Mesenchymal stem cell (in vitro differentiated cells and primary cell): ENCODE measurements at regions not wholly inside any gene's neighbourhood (a gene's known extent, or its start where the extent isn't known, plus 50 kb on each side); places are given as distances from the start of the nearest gene placed in this dataset.
"Not testable (repeated sequence)": the region's sequence is repeated elsewhere in the genome, so short reads cannot be mapped to it uniquely, and the experiment has no call there.

ENCODE experiments used
- DNase-seq: peaks from one replicate; pipeline ENCODE4 v3.0.0-alpha.2; 2013
- H2AFZ ChIP-seq: one replicate; pipeline ENCODE4 v1.6.1; 2013; ENCODE audit warnings: low read depth, mild to moderate bottlenecking, control low read depth, inconsistent platforms, low read length, moderate library complexity
- H2AK5ac ChIP-seq: 2 replicates; pipeline ENCODE4 v1.6.1; 2013; ENCODE audit warnings: low read length, moderate library complexity, mild to moderate bottlenecking, inconsistent platforms; ENCODE audit not compliant: severe bottlenecking
- H2BK120ac ChIP-seq: one replicate; pipeline ENCODE4 v1.6.1; 2013; ENCODE audit warnings: low read depth, mild to moderate bottlenecking, inconsistent platforms, low read length, moderate library complexity
- H2BK12ac ChIP-seq, 2 experiments: one replicate each; pipeline ENCODE4 v1.6.1; 2013; ENCODE audit warnings: inconsistent platforms in 2 of 2, low read length in 2 of 2, mild to moderate bottlenecking in 2 of 2, moderate library complexity in 2 of 2, control low read depth in 1 of 2
- H2BK15ac ChIP-seq: one replicate; pipeline ENCODE4 v1.6.1; 2013; ENCODE audit warnings: mild to moderate bottlenecking, low read depth, inconsistent platforms; ENCODE audit not compliant: poor library complexity, severe bottlenecking
- H2BK5ac ChIP-seq: 2 replicates; pipeline ENCODE4 v1.6.1; 2013; ENCODE audit warnings: low read depth, mild to moderate bottlenecking, low read length, control low read depth, inconsistent platforms; ENCODE audit not compliant: poor library complexity, severe bottlenecking
- H3K14ac ChIP-seq, 2 experiments: one replicate each; pipeline ENCODE4 v1.6.1; 2013; ENCODE audit warnings: inconsistent platforms in 2 of 2, low read length in 2 of 2, control low read depth in 1 of 2, mild to moderate bottlenecking in 1 of 2, moderate library complexity in 1 of 2
- H3K18ac ChIP-seq, 2 experiments: one replicate each; pipeline ENCODE4 v1.6.1; 2013; ENCODE audit warnings: inconsistent platforms in 2 of 2, low read length in 2 of 2, control low read depth in 1 of 2, low read depth in 1 of 2, mild to moderate bottlenecking in 1 of 2
- H3K23ac ChIP-seq, 2 experiments: one replicate each; pipeline ENCODE4 v1.6.1; 2013; ENCODE audit warnings: inconsistent platforms in 2 of 2, low read length in 2 of 2, mild to moderate bottlenecking in 2 of 2, moderate library complexity in 2 of 2, control low read depth in 1 of 2
- H3K27ac ChIP-seq: 2 replicates; pipeline ENCODE4 v1.5.1; 2013; ENCODE audit warnings: mild to moderate bottlenecking, moderate library complexity, low read length, control low read depth, inconsistent platforms; ENCODE audit not compliant: poor library complexity, severe bottlenecking
- H3K27me3 ChIP-seq, 2 experiments: 2 replicates each; pipeline versions ENCODE4 v1.6.1 to v1.7.0; 2013; ENCODE audit warnings: low read length in 2 of 2, mild to moderate bottlenecking in 2 of 2, moderate library complexity in 2 of 2, control low read depth in 1 of 2, inconsistent platforms in 1 of 2; ENCODE audit not compliant: control insufficient read depth in 1 of 2, insufficient read depth in 1 of 2
- H3K36me3 ChIP-seq, 2 experiments: 2 replicates each; pipeline versions ENCODE4 v1.6.1 to v1.7.0; 2013; ENCODE audit warnings: low read length in 2 of 2, control low read depth in 1 of 2, inconsistent platforms in 1 of 2, low read depth in 1 of 2, mild to moderate bottlenecking in 1 of 2; ENCODE audit not compliant: insufficient read depth in 2 of 2, control insufficient read depth in 1 of 2
- H3K4ac ChIP-seq, 2 experiments: one replicate each; pipeline ENCODE4 v1.6.1; 2013; ENCODE audit warnings: inconsistent platforms in 2 of 2, low read length in 2 of 2, mild to moderate bottlenecking in 2 of 2, moderate library complexity in 2 of 2, control low read depth in 1 of 2, low read depth in 1 of 2
- H3K4me1 ChIP-seq: 2 replicates; pipeline ENCODE4 v1.6.1; 2013; ENCODE audit warnings: low read depth, low read length, control low read depth; ENCODE audit not compliant: control insufficient read depth, insufficient read depth
- H3K4me2 ChIP-seq: 2 replicates; pipeline ENCODE4 v1.6.1; 2013; ENCODE audit warnings: low read length, mild to moderate bottlenecking, inconsistent platforms; ENCODE audit not compliant: poor library complexity, severe bottlenecking
- H3K4me3 ChIP-seq, 2 experiments: 2 replicates each; pipeline versions ENCODE4 v1.5.1 to v1.7.0; 2013; ENCODE audit warnings: low read length in 2 of 2, mild to moderate bottlenecking in 2 of 2, control low read depth in 1 of 2, low read depth in 1 of 2; ENCODE audit not compliant: insufficient read depth in 1 of 2
- H3K79me1 ChIP-seq: replicated peaks from 2 replicates; pipeline ENCODE4 v1.6.1; 2013; ENCODE audit warnings: mild to moderate bottlenecking, control low read depth, low read length, inconsistent platforms; ENCODE audit not compliant: poor library complexity, severe bottlenecking
- H3K9ac ChIP-seq: 2 replicates; pipeline ENCODE4 v1.7.0; 2013; ENCODE audit warnings: mild to moderate bottlenecking, low read length, moderate library complexity
- H3K9me3 ChIP-seq: 2 replicates; pipeline ENCODE4 v1.7.0; 2013; ENCODE audit warnings: mild to moderate bottlenecking, low read length; ENCODE audit not compliant: control insufficient read depth
- H4K8ac ChIP-seq: one replicate; pipeline ENCODE4 v1.6.1; 2013; ENCODE audit warnings: inconsistent platforms, mild to moderate bottlenecking, low read length, moderate library complexity
- H4K91ac ChIP-seq: one replicate; pipeline ENCODE4 v1.6.1; 2013; ENCODE audit warnings: mild to moderate bottlenecking, low read length, inconsistent platforms
- WGBS: methylation state at CpG from one replicate; pipeline ENCODE4 v1.1.7; 2013; ENCODE audit warnings: mixed read lengths; 5-methylcytosine and 5-hydroxymethylcytosine counted together

DNA sequence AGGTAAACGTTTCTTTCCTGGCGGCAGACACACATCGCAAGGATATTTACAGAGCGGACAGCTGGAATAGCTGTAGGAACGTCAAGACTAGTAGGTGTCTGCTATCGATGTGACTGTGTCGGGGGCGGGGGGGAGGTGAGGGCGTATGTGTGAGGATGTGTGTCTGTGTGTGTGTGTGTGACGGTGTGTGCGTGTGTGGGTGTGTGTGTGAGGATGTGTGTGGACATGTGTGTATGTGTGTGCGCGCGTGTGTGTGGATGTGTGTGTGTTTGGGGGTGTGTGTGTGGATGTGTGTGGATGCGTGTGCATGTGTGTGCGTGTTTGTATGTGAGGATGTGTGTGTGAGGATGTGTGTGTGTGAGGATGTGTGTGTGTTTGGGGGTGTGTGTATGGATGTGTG is 55.4 kb downstream of the PNMA6F start:
- not testable (repeated sequence) for H2BK120ac ChIP-seq, DNase-seq, H2AFZ ChIP-seq, H2AK5ac ChIP-seq, H3K9me3 ChIP-seq, H3K9ac ChIP-seq, H3K4me1 ChIP-seq, H4K8ac ChIP-seq, H3K18ac ChIP-seq, H3K79me1 ChIP-seq, H3K27ac ChIP-seq, H2BK15ac ChIP-seq, H3K27me3 ChIP-seq, H3K23ac ChIP-seq, H3K36me3 ChIP-seq, H2BK5ac ChIP-seq, H3K14ac ChIP-seq, H3K4ac ChIP-seq, H2BK12ac ChIP-seq, H3K4me2 ChIP-seq, H4K91ac ChIP-seq, H3K4me3 ChIP-seq
- no CpG with 5 or more reads among the region's 16 CpGs for WGBS

DNA sequence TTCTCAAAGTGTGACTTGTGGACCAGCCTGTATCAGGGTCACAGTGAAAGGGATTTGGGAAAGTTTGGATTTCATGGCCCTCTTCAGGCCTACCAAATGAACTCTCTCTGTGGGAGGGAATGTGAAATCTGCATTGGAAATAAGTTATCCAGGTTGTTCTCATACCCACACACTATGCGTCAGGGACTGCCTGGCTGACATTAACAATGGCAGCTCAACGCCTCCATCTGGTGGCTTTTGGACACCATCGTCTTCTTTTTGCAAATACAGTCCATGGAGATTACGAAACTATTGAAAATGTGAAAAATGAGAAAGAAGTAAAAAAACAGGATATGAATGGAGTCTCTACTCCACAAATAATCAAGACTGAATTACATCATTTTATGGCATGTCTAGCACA is 61.1 kb downstream of the PNMA6F start:
- H3K9me3 ChIP-seq, H2BK15ac ChIP-seq, H2AK5ac ChIP-seq, H2BK5ac ChIP-seq, H3K4me3 ChIP-seq, H3K4me1 ChIP-seq, H3K14ac ChIP-seq, H2BK120ac ChIP-seq, H3K27ac ChIP-seq, H3K4ac ChIP-seq, H3K9ac ChIP-seq, H4K8ac ChIP-seq, H3K36me3 ChIP-seq, H3K27me3 ChIP-seq, H3K4me2 ChIP-seq, H3K79me1 ChIP-seq, H3K18ac ChIP-seq, H3K23ac ChIP-seq, H2BK12ac ChIP-seq, H2AFZ ChIP-seq, DNase-seq, H4K91ac ChIP-seq: not testable (repeated sequence)
- no CpG with 5 or more reads among the region's 4 CpGs for WGBS

DNA sequence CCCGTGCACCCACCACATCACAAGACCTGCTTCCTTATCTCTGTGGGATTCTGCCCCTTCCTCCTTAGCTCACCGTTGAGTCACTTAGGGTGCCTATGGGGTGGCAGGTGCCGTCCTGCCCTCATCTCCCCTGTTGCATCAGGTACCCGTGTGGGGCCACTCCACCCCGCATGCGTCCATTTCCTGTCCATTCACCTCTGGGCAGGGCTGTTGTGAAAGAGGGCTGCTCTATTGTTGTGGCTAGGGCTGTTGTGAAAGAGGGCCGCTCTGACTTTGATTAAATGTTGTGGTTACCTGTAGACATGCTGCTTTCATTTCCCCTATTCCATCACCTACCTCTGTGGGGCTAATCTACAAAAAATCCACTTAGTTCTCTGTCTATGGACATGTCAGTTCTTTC is 68.3 kb downstream of the PNMA6F start:
- not testable (repeated sequence) for H2AK5ac ChIP-seq, H3K14ac ChIP-seq, H4K8ac ChIP-seq, H3K4me1 ChIP-seq, H3K9ac ChIP-seq, H3K4ac ChIP-seq, H3K9me3 ChIP-seq, H4K91ac ChIP-seq, H2BK5ac ChIP-seq, H3K36me3 ChIP-seq, H3K4me3 ChIP-seq, H2BK120ac ChIP-seq, H2BK12ac ChIP-seq, H3K79me1 ChIP-seq, H3K27me3 ChIP-seq, H2AFZ ChIP-seq, H3K27ac ChIP-seq, H3K4me2 ChIP-seq, H2BK15ac ChIP-seq, H3K18ac ChIP-seq, H3K23ac ChIP-seq, DNase-seq
- no CpG with 5 or more reads among the region's 7 CpGs for WGBS

DNA sequence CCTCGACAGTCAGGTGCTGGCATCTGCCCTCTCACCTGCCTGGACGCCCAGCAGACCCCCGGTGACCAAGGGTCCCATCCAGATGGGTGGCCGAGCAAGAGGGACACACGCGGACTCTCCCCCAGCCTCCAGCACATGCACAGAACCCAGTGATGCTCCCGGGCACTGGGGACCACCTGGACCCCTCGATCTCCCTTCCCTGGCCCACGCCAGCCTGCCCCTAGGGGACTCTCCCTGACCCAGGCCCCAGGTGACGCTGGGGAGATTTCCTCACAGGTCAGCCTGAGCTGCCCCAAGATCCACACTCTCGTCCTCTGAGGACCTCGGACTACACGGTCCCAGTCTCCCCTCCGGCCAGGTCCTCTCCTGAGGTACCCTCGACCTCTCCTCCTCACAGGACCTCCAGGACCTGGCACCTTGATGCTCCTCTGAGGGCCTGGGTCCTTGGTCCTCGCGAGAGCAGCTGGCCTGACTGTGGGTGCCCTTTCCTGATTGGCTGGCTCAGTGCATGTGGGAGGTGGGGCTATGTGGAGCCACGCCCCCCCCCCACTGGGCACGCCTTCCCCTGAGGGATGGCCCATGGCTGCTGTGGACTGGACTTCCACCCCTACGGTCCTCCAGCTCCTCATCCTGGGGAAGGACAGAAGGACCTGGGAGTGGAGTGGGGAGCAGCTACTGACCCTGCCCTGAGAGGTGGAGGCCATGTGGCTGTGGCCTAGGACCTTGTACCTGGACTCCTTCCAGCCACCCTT is 69.0 kb downstream of the PNMA6F start:
- not testable (repeated sequence) for H3K14ac ChIP-seq, H3K27ac ChIP-seq, H3K79me1 ChIP-seq, H3K4me1 ChIP-seq, H2BK120ac ChIP-seq, H2BK12ac ChIP-seq, H3K9ac ChIP-seq, H3K18ac ChIP-seq, H3K36me3 ChIP-seq, H3K4ac ChIP-seq, DNase-seq, H2BK5ac ChIP-seq, H2AK5ac ChIP-seq, H4K8ac ChIP-seq, H3K23ac ChIP-seq, H3K4me2 ChIP-seq, H2AFZ ChIP-seq, H4K91ac ChIP-seq, H3K4me3 ChIP-seq, H3K9me3 ChIP-seq, H2BK15ac ChIP-seq
- no CpG with 5 or more reads among the region's 20 CpGs for whole genome bisulfite sequencing
- H3K27me3 ChIP-seq, result peaks cover 0 to 13% of the 10 kb centered on the region in 2 experiments
